H7 (cell line): ENCODE measurements at regions not wholly inside any gene's neighbourhood (a gene's known extent, or its start where the extent isn't known, plus 50 kb on each side); places are given as distances from the start of the nearest gene placed in this dataset.

ENCODE experiments used
- DNase-seq: peaks from one replicate; pipeline ENCODE4 v3.0.0; 2012
- H3K27me3 ChIP-seq: 2 replicates; pipeline ENCODE4 v1.6.0; 2011; ENCODE audit warnings: mild to moderate bottlenecking, low read length; ENCODE audit not compliant: control insufficient read depth, insufficient read depth
- H3K36me3 ChIP-seq: replicated peaks from 2 replicates; pipeline ENCODE4 v1.5.1; 2011; ENCODE audit warnings: low read length; ENCODE audit not compliant: control insufficient read depth, insufficient read depth
- H3K4me3 ChIP-seq: 2 replicates; pipeline ENCODE4 v1.5.1; 2011; ENCODE audit warnings: low read depth, mild to moderate bottlenecking, control low read depth, low read length, moderate library complexity; ENCODE audit not compliant: insufficient read depth

DNA sequence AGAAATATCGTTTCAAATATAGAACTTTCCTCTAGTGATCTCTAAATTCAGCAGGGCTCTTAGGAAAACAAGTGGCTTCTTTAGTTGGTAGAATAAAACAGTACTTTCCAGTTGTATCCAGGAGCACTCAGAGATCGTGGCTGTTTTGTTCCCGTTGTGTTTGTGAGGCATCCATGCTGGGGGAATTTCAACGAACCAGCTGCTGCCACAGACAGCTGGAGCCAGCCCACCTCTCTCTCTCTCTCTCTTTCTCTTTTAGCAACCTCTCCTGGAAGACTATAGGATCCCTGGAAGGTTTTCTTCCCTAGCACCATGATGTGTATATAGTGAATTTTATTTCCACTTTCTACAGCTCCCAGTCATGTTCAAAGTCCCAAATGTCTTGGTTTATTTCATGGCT lies 1116.0 kb upstream of the SEMA6A start:
- DNase-seq, result no peak
- Histone ChIP-seq H3K36me3 (no peaks in the 10 kb centered on the region), H3K4me3 (no peak overlapping the region), H3K27me3 (no peaks in the 10 kb centered on the region)

DNA sequence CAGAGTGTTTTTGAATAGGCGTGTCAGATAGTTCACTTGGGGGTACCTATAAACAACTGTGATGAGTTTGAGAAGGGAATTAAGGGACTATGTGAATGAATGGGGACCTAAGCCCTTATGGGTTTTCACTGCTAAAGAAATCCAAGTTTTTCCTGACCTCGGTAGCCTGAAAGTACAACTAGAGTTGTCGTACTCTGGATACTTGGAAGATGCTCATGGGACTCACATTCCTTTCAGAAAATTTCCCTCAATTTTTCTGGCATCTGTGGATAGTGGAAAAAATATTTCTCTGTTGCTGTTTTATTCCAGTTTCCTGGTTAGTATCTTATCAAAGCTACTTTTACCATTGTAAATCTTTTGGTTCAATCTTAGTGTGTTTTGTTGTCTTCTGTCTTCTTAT lies 1112.3 kb upstream of the SEMA6A start:
- Histone ChIP-seq H3K36me3 (no peaks in the 10 kb centered on the region), H3K27me3 (no peaks in the 10 kb centered on the region), H3K4me3 (no peak overlapping the region)
- DNase-seq, result no peak

GRCh38 chr5:117682416-117682815 lies 1107.8 kb upstream of the SEMA6A start:
- H3K36me3 ChIP-seq, result no peaks in the 10 kb centered on the region
- no peak for DNase-seq
- no peak overlapping the region for H3K4me3 ChIP-seq
- no peaks in the 10 kb centered on the region for H3K27me3 ChIP-seq

GRCh38 chr5:117681431-117682254 lies 1107.0 kb upstream of the SEMA6A start:
- Histone ChIP-seq H3K36me3 (no peaks in the 10 kb centered on the region), H3K4me3 (no peak overlapping the region), H3K27me3 (no peaks in the 10 kb centered on the region)
- no peak for DNase-seq

DNA sequence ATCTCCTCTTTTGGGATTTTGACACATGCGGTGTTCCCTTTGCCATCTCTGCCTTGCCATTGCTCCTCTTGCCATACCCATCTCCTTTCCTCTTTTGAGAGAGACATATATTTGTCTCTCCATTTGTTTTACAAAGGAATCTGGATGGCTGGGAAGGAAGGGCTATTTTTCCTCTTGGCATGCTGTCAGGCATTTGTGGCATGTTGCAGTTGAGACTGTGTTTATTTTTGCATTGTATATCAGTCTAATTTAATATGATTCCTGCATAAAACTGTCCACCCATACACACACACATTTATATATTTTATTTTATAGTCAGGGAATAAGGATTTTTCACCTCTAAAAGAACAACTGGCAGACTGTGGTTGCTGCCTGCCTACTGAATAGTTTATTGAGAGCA lies 1105.8 kb upstream of the SEMA6A start:
- no peak for DNase-seq
- Histone ChIP-seq H3K27me3 (no peaks in the 10 kb centered on the region), H3K36me3 (no peaks in the 10 kb centered on the region), H3K4me3 (no peak overlapping the region)

DNA sequence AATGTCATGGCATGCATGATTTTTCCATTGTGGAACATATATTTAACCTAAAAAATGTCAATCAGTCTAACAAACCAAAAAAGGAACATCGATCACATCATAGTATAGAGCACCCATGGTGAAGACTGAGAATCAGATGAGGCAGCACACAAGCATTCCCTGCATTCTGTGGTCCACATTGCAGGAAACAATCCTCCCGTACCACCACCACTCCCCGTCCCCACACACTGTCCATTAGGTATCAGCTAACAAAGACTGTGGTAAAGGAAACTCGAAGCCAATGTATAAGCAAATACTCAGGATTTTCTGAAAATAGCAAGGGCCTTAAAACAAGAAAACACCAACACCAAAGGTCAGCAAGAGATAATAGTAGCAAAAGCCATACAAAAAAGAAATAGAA lies 1104.4 kb upstream of the SEMA6A start:
- no peaks in the 10 kb centered on the region for H3K36me3 ChIP-seq

DNA sequence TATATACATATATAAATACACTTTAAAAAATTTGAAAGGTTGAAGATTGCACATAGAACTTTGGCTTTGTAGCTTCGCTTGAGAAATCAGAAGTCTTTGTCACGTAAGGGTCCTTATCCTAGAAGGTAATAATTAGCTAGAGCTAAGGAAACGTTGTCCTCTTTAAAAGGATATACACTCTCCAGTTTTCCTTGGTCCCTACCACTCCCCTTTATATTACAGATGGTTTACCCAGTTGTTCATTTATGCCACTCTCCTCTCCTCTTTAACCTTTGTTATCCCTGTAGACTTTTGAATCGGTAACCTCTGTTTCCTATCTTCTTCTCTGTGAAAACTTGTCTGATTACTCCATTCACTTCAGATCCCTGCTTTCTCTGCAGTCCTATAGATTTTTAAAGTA lies 1101.0 kb upstream of the SEMA6A start:
- DNase-seq, result no peak
- Histone ChIP-seq H3K36me3 (no peaks in the 10 kb centered on the region), H3K4me3 (no peak overlapping the region), H3K27me3 (no peaks in the 10 kb centered on the region)

More for the DNA sequence above, 1104.4 kb upstream of the SEMA6A start:
- Histone ChIP-seq H3K27me3 (no peaks in the 10 kb centered on the region), H3K4me3 (no peak overlapping the region)
- no peak for DNase-seq

- no peaks in the 10 kb centered on the region for H3K27me3 ChIP-seq
- no peak for DNase-seq
- no peaks in the 10 kb centered on the region for H3K36me3 ChIP-seq
- no peak overlapping the region for H3K4me3 ChIP-seq
Observed at GRCh38 chr5:117671551-117671950, 1096.9 kb upstream of the SEMA6A start.

- Histone ChIP-seq H3K27me3 (no peaks in the 10 kb centered on the region), H3K36me3 (no peaks in the 10 kb centered on the region), H3K4me3 (no peak overlapping the region)
- no peak for DNase-seq
Observed at GRCh38 chr5:117667105-117667504, 1092.5 kb upstream of the SEMA6A start.

DNA sequence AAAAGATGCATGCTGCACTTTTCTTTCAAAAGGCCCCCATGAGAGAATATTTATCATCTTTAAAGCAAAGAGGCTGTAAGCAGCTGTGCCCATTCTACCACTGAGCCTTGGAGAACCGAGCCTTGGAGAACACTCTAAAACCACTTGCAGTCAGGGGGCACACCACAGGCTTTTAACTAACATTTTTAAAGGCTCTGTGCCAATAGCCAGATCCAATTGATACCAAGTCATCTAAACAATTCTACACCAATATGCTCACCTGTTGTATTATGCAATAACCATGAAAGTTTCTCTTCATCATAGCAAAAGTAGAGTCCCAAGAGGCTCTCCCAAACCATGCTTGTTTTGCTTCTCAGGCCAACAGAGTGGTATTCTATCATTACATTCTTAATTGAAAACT lies 1090.5 kb upstream of the SEMA6A start:
- Histone ChIP-seq H3K36me3 (no peaks in the 10 kb centered on the region), H3K27me3 (no peaks in the 10 kb centered on the region), H3K4me3 (no peak overlapping the region)
- no peak for DNase-seq

DNA sequence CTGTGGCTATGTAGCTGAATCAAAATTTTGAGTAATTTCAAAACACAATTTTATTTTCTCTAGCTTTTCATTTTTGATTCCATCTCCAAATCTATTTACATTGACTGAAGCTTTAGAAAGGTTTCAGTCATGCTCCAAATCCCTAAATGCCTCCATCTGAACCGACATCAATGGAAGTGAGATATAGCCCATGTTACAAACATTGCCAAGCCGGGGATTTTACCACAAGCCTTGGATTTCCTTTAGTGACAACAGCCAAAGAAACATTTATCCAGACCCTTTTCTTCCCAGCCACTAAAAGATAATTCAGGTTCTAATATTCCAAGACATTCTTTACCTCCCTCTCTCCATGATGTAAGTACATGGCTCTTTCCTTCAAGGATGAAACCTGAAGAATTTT lies 1087.7 kb upstream of the SEMA6A start:
- no peaks in the 10 kb centered on the region for H3K36me3 ChIP-seq
- no peak overlapping the region for H3K4me3 ChIP-seq
- no peaks in the 10 kb centered on the region for H3K27me3 ChIP-seq
- DNase-seq, result no peak

DNA sequence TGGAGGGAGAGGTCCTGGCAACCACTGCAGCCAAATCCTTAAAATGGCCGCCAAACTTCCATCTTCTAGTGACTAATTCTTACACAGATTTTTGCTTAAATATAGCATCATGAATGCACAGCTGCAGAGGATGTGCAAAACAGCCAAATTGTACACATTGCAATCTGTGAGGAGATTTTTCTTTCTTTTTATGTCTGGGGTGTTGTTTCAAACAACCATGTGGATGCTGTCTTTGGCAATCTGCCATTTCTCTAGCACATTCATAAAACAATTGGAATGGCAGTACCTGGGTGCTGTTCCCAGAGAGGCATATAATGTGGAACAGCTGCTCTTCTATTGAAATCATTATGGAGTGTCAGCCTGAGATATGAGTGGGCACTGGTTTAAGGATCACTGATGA lies 1082.9 kb upstream of the SEMA6A start:
- no peaks in the 10 kb centered on the region for H3K36me3 ChIP-seq
- DNase-seq, result no peak
- H3K27me3 ChIP-seq, result no peaks in the 10 kb centered on the region
- no peak overlapping the region for H3K4me3 ChIP-seq

GRCh38 chr5:117652958-117653280 lies 1078.3 kb upstream of the SEMA6A start:
- DNase-seq, result no peak
- Histone ChIP-seq H3K36me3 (no peaks in the 10 kb centered on the region), H3K27me3 (no peaks in the 10 kb centered on the region), H3K4me3 (no peak overlapping the region)

DNA sequence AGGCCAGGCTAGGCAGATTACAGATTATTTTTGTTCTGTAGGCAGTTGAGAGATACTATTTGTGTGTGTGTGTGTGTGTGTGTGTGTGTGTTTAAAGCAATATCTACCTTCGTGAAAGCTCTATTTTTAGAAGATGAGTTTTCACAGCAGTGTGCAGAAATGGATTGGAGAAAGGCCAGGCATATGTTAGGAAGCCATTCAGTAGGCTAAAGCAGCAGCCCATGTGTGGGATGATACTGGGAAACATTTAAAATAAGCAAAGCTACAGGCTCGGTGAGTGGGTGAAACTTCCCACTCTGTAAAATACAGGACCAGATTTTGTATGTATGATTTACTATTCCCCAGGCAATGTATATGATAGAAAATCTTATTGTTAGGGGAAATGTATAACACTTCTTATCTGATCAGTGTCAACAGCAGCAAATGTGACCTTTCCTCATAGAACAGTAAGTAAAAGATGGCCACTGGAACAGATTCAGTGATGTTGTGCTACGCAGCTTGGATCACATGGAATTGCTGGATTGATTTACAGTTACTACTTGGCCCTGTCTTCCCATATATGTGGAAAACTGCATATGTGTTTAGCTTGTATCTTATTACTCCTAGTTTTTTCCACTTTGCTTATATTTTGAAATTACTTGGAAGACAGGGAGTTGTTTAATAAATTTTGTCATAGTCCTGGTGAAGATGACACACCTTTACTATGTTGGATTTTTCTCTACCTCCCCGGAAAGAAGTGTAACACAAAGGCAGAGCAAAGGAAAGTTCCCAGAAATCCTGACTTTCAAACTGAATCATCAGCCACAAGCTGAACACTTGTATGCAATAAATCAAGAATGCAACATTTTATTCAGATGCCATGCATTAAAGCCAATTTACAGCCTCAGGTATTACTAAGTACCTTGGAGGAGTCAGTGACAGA lies 1077.7 kb upstream of the SEMA6A start:
- H3K4me3 ChIP-seq, result no peak overlapping the region
- DNase-seq, result no peak
- no peaks in the 10 kb centered on the region for H3K27me3 ChIP-seq
- no peaks in the 10 kb centered on the region for H3K36me3 ChIP-seq

DNA sequence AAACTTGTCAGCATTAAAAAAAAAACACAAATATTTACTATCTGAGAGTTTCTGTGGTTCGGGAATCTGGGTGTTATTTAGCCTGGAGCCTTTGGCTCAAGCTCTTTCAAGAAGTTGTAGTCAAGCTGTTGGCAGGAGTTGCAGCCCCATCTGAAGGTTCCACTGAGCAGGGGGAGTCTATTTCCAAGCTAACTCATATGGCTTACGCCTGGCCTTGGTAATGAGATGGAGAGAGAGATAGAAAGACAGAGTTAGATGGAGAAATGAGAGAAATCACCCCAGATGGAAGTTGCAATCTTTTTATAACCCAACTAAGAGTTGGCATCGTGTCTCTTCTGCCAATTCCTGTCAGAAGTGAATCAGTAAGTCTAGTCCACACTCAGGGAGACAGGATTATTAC lies 1075.2 kb upstream of the SEMA6A start:
- no peak for DNase-seq
- Histone ChIP-seq H3K27me3 (no peaks in the 10 kb centered on the region), H3K4me3 (no peak overlapping the region), H3K36me3 (no peaks in the 10 kb centered on the region)
